Panc1 (cell line): ENCODE measurements at regions not wholly inside any gene's neighbourhood (a gene's known extent, or its start where the extent isn't known, plus 50 kb on each side); places are given as distances from the start of the nearest gene placed in this dataset.

Source experiments
- ATAC-seq: fragments of 200-7000 bp; cut with Tn5 transposase; 2 replicates; pipeline ENCODE4 v1.9.1; 2020; ENCODE audit warnings: mild to moderate bottlenecking, moderate library complexity
- BruUV-seq: library from RNA; stranded (reverse); fragments of 400-500 nt; replicated peaks from 2 replicates; lab custom pipeline; 2021; lab: Mats Ljungman, UMichigan
- CTCF ChIA-PET: fragments of 300-600 bp; sonication (Branson Sonifier 250); formaldehyde crosslinking; loops from one replicate; lab custom pipeline; 2022; ENCODE audit warnings: antibody characterized with exemption; lab: Charles Lee
- POLR2A ChIA-PET: fragments of 300-600 bp; sonication (Branson Sonifier 250); formaldehyde crosslinking; loops from one replicate; lab custom pipeline; 2022; ENCODE audit warnings: antibody characterized with exemption; lab: Charles Lee
- DNase-seq: peaks from one replicate; pipeline ENCODE4 v3.0.0-alpha.2; 2010; ENCODE audit warnings: low read depth, low spot score
- H3K27ac ChIP-seq: 2 replicates; pipeline ENCODE4 v1.5.1; 2011; ENCODE audit warnings: mild to moderate bottlenecking, low read length, inconsistent platforms
- H3K27me3 ChIP-seq: fragments of 200-500 bp; sonication (Bioruptor generic); 2 replicates; pipeline ENCODE4 v1.6.0; 2014; ENCODE audit warnings: low read length, inconsistent platforms; ENCODE audit not compliant: control insufficient read depth, insufficient read depth
- H3K36me3 ChIP-seq: fragments of 200-500 bp; sonication (Bioruptor generic); 2 replicates; pipeline ENCODE4 v1.5.1; 2014; ENCODE audit warnings: inconsistent platforms, mild to moderate bottlenecking, low read length, moderate library complexity; ENCODE audit not compliant: control insufficient read depth, insufficient read depth
- H3K4me1 ChIP-seq: 2 replicates; pipeline ENCODE4 v1.5.1; 2011; ENCODE audit warnings: inconsistent platforms, mild to moderate bottlenecking, low read length, moderate library complexity; ENCODE audit not compliant: control insufficient read depth, insufficient read depth
- H3K4me3 ChIP-seq, 2 experiments: 2 replicates each; pipeline ENCODE4 v1.5.1; 2011 to 2012; ENCODE audit warnings: low read depth in 2 of 2, low read length in 2 of 2, mild to moderate bottlenecking in 2 of 2, inconsistent platforms in 1 of 2, moderate library complexity in 1 of 2
- H3K9me3 ChIP-seq: fragments of 200-500 bp; sonication (Bioruptor generic); 2 replicates; pipeline ENCODE4 v1.5.1; 2014; ENCODE audit warnings: low read depth, mild to moderate bottlenecking, inconsistent platforms, low read length, moderate library complexity; ENCODE audit not compliant: control insufficient read depth, insufficient read depth
- CTCF ChIP-seq: fragments of 450-650 bp; IDR thresholded peaks from 2 replicates; pipeline ENCODE4 v1.5.1; 2017; ENCODE audit warnings: mild to moderate bottlenecking
- POLR2AphosphoS5 ChIP-seq: IDR thresholded peaks from 2 replicates; pipeline ENCODE4 v1.6.1; 2012; ENCODE audit warnings: mild to moderate bottlenecking, low read depth, low read length, moderate library complexity
- SIN3A ChIP-seq: IDR thresholded peaks from 2 replicates; pipeline ENCODE4 v1.6.1; 2012; ENCODE audit warnings: low read depth, mild to moderate bottlenecking, low read length, moderate library complexity, borderline replicate concordance; ENCODE audit not compliant: insufficient read depth
- TCF7L2 ChIP-seq: IDR thresholded peaks from 2 replicates; pipeline ENCODE4 v1.6.1; 2011; ENCODE audit warnings: mild to moderate bottlenecking, low read depth, low read length, inconsistent platforms
- in situ Hi-C: cut with HindIII; loops from 2 replicates; pipeline ENCODE4 v1.10.0; 2016; ENCODE audit warnings: low sequenced_read_pairs, low pct_unique_long_range_greater_than_20kb
- intact Hi-C: fragments of 100-400 bp; cut with micrococcal nuclease; formaldehyde crosslinking; loops from one replicate; pipeline ENCODE4 v1.10.0; 2022; ENCODE audit not compliant: unreplicated experiment
- TF ChIP-seq, protein P1 (sequence below), 2 experiments: IDR thresholded peaks; 2 replicates each; pipeline ENCODE4 v1.6.1; 2011 to 2012; ENCODE audit warnings: low read depth in 2 of 2, control low read depth in 1 of 2, low read length in 1 of 2, mild to moderate bottlenecking in 1 of 2, moderate library complexity in 1 of 2; ENCODE audit not compliant: insufficient read depth in 1 of 2

- intact Hi-C loops = no loop called here
- no TSS peak for BruUV-seq
- Histone ChIP-seq H3K27ac (no peak overlapping the region), H3K4me1 (no peaks in the 10 kb centered on the region), H3K4me3 (no peak overlapping the region), H3K27me3 (no peaks in the 10 kb centered on the region), H3K36me3 (no peaks in the 10 kb centered on the region), H3K9me3 (no peaks in the 10 kb centered on the region)
- TF ChIP-seq TCF7L2 (no peak), CTCF (no peak), POLR2AphosphoS5 (no peak), SIN3A (no peak)
- TF ChIP-seq, protein P1, sequence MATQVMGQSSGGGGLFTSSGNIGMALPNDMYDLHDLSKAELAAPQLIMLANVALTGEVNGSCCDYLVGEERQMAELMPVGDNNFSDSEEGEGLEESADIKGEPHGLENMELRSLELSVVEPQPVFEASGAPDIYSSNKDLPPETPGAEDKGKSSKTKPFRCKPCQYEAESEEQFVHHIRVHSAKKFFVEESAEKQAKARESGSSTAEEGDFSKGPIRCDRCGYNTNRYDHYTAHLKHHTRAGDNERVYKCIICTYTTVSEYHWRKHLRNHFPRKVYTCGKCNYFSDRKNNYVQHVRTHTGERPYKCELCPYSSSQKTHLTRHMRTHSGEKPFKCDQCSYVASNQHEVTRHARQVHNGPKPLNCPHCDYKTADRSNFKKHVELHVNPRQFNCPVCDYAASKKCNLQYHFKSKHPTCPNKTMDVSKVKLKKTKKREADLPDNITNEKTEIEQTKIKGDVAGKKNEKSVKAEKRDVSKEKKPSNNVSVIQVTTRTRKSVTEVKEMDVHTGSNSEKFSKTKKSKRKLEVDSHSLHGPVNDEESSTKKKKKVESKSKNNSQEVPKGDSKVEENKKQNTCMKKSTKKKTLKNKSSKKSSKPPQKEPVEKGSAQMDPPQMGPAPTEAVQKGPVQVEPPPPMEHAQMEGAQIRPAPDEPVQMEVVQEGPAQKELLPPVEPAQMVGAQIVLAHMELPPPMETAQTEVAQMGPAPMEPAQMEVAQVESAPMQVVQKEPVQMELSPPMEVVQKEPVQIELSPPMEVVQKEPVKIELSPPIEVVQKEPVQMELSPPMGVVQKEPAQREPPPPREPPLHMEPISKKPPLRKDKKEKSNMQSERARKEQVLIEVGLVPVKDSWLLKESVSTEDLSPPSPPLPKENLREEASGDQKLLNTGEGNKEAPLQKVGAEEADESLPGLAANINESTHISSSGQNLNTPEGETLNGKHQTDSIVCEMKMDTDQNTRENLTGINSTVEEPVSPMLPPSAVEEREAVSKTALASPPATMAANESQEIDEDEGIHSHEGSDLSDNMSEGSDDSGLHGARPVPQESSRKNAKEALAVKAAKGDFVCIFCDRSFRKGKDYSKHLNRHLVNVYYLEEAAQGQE (IDR thresholded peaks at IDR 0.05; ENCODE audit: insufficient read depth in 1 of 2, low read depth in 2 of 2, low read length in 1 of 2) = no peak
- DNase-seq (no peak), ATAC-seq (no peak)
- ChIA-PET POLR2A (no interaction called here), CTCF (no interaction called here)
- in situ Hi-C loops = no loop called here
Observed at GRCh38 chr2:48174503-48174902, 140.0 kb upstream of the FOXN2 start.

DNA sequence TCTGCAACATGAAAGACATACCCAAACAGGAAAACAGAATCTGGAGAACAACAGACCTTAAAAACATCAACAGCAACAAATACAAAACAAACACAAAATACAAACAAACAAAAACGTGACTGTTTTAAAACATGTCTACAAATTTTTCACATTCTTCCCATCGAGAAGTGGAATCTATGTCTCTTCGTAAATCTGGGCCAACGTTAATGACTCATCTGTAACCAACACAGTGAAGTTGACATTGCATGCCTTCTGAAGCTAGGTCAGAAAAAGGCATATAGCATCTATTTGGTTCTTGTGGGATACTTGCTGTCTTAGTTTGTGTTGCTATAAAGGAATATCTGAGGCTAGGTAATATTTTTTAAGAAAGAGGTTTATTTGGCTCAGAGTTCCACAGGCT, 139.2 kb upstream of the FOXN2 start:
- CTCF ChIA-PET = no interaction called here
- no peak for ATAC-seq
- in situ Hi-C loops (no loop called here), intact Hi-C loops (no loop called here)
- Histone ChIP-seq H3K4me1 (no peaks in the 10 kb centered on the region), H3K27me3 (no peaks in the 10 kb centered on the region), H3K27ac (no peak overlapping the region), H3K9me3 (no peaks in the 10 kb centered on the region), H3K4me3 (no peak overlapping the region), H3K36me3 (no peaks in the 10 kb centered on the region)
- no peak for DNase-seq
- no TSS peak for BruUV-seq
- POLR2A ChIA-PET = no interaction called here
- TF ChIP-seq POLR2AphosphoS5 (no peak), SIN3A (no peak), CTCF (no peak), TCF7L2 (no peak)
- TF ChIP-seq, protein P1 (IDR thresholded peaks at IDR 0.05; ENCODE audit: insufficient read depth in 1 of 2, low read depth in 2 of 2, low read length in 1 of 2) = no peak
